Astrocyte of the cerebellum (primary cell): ENCODE measurements at regions not wholly inside any gene's neighbourhood (a gene's known extent, or its start where the extent isn't known, plus 50 kb on each side); places are given as distances from the start of the nearest gene placed in this dataset.
"Not testable (repeated sequence)": the region's sequence is repeated elsewhere in the genome, so short reads cannot be mapped to it uniquely, and the experiment has no call there.

ENCODE experiments used
- DNase-seq: peaks from one replicate; pipeline ENCODE4 v3.0.0-alpha.2; 2011; ENCODE audit warnings: low read depth
- H3K4me3 ChIP-seq: 2 replicates; pipeline ENCODE4 v1.5.1; 2011; ENCODE audit warnings: mild to moderate bottlenecking, low read depth, low read length, moderate library complexity
- in situ Hi-C: cut with HindIII; loops from 2 replicates; pipeline ENCODE4 v1.10.0; 2017; ENCODE audit warnings: low sequenced_read_pairs
- TF ChIP-seq, protein P1 (sequence below): IDR thresholded peaks from 2 replicates; pipeline ENCODE4 v1.5.1; 2012; ENCODE audit warnings: low read length, low read depth, moderate library complexity, mild to moderate bottlenecking; ENCODE audit errors: missing control alignments

DNA sequence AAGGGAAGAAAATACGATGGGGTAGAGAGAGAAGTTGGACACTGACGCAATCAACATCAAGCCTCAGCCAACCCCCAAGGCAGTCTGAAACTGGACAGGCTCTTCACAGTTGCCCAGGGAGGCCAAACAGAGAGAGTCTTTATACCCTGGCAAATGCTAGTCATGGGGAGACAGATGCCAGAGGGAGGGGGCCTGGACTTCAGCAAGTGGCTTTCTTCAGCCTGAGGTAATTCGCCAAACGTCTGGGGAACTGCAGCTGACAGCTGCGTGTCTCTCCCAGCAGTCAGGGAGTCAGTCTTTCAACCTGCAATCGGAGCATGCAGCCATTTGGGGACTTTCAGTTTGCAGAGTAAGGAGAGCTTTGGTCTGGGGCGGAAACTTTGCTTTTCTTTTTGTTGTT is 521.6 kb downstream of the TRIML1 start:
- TF ChIP-seq, protein P1, sequence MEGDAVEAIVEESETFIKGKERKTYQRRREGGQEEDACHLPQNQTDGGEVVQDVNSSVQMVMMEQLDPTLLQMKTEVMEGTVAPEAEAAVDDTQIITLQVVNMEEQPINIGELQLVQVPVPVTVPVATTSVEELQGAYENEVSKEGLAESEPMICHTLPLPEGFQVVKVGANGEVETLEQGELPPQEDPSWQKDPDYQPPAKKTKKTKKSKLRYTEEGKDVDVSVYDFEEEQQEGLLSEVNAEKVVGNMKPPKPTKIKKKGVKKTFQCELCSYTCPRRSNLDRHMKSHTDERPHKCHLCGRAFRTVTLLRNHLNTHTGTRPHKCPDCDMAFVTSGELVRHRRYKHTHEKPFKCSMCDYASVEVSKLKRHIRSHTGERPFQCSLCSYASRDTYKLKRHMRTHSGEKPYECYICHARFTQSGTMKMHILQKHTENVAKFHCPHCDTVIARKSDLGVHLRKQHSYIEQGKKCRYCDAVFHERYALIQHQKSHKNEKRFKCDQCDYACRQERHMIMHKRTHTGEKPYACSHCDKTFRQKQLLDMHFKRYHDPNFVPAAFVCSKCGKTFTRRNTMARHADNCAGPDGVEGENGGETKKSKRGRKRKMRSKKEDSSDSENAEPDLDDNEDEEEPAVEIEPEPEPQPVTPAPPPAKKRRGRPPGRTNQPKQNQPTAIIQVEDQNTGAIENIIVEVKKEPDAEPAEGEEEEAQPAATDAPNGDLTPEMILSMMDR = no peak
- in situ Hi-C loops = no loop called here
- H3K4me3 ChIP-seq = no peak overlapping the region
- no peak for DNase-seq

GRCh38 chr4:188661502-188661901 is 522.3 kb downstream of the TRIML1 start:
- TF ChIP-seq, protein P1 = no peak
- no peak overlapping the region for H3K4me3 ChIP-seq
- DNase-seq = no peak
- in situ Hi-C loops = no loop called here

GRCh38 chr4:188663369-188663768 is 524.1 kb downstream of the TRIML1 start:
- in situ Hi-C loops = no loop called here
- no peak overlapping the region for H3K4me3 ChIP-seq
- TF ChIP-seq, protein P1 = no peak
- no peak for DNase-seq

DNA sequence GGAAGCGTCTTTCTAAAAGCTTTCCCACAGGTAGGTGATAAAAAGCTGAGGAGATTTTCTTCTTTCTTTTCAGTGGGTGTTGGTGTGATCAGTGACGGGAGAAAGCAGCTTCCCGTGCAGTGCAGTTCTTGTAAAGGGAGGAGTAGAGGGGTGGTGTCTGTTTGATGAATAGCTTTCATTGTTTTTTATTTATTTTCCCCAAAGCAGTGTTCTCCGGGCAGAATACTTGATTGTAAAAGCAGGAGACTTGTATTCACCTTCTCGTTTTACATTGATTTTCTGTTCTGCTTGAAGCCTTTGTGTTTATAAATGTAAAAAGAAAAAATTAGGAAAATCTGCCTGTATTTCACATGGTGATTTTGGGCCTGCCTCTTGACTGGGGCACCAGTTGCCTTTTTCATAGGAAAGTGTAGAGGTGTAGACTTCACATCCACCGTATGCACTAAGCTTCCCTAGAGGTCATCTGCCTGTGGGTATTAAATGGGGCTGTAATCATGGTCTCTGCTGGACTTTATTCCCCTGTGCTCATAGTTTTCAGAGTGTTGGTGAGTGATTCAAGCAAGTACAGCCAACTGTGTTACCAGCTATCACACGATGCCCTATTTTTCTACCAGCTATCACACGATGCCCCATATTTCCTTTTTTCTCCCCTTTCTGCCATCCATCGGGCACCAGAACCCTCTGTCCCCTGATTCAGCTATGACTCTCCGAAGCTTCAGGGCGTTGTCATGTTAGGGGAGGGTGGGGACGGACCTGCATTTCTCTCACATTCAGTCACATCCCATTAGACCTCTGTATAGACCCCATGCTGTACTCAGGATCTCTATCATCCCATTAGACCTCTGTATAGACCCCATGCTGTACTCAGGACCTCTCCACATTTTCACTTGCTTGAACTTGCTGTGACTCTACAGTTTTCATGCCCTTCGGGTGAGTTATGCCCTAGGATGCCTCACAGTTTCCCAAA is 526.5 kb downstream of the TRIML1 start:
- in situ Hi-C loops = no loop called here
- H3K4me3 ChIP-seq = no peak overlapping the region
- DNase-seq = no peak
- TF ChIP-seq, protein P1 = no peak

GRCh38 chr4:188678691-188679090 is 539.5 kb downstream of the TRIML1 start:
- DNase-seq, H3K4me3 ChIP-seq, in situ Hi-C loops: not testable (repeated sequence)

DNA sequence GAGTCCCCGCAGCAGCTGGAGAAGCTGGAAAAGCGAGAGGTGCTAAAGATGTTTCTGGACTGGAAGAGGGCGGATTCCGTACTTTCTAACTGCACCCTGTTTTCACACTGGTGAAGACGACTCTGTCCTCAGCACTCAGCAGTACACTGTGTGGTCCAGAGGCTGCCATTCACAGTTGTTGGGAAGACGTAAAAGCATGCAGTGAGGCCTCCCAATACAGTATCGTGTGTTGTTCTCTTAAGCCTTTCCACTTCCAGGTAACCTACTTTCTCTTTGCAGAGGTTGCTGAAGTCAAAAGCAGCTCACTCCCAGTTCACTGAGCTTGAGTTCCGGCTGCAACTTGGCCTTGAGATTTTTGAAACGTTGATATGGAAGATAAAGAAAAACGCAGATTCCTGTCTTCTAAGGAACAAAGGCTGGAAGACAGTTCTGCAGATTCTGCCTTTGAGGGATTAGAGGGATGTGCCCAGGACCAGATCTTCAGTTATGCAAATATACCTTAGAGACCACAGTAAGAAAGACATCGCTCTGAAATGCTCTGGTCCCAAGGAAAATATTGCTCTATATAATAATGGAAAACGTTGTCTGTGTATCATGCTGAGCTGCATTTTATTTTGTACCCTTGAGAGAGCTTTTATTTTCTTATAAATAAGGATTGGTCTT is 540.9 kb downstream of the TRIML1 start:
- in situ Hi-C loops = no loop called here
- TF ChIP-seq, protein P1 = no peak
- no peak overlapping the region for H3K4me3 ChIP-seq
- DNase-seq = no peak

- no peak for DNase-seq
- TF ChIP-seq, protein P1 = no peak
- in situ Hi-C loops = no loop called here
- no peak overlapping the region for H3K4me3 ChIP-seq
Measured at GRCh38 chr4:188680667-188681063, 541.4 kb downstream of the TRIML1 start.
